Left lung (tissue), 4 donors: ENCODE measurements at regions not wholly inside any gene's neighbourhood (a gene's known extent, or its start where the extent isn't known, plus 50 kb on each side); places are given as distances from the start of the nearest gene placed in this dataset.

Source experiments
- ATAC-seq: fragments of 200-7000 bp; cut with Tn5 transposase; one replicate; pipeline ENCODE4 v1.9.1; 2020; ENCODE audit warnings: moderate library complexity
- DNase-seq, 4 donors: peaks; one replicate each; pipeline ENCODE4 v3.0.0-alpha.2; 2013 to 2020
- H3K27ac ChIP-seq, 2 donors: fragments of 200-600 bp; sonication (generic) in 1 of 2; one replicate each; pipeline versions ENCODE4 v1.5.0 to v1.8.0; 2020 to 2021
- H3K27me3 ChIP-seq, 2 donors: fragments of 200-600 bp; sonication (generic) in 1 of 2; one replicate each; pipeline versions ENCODE4 v1.5.0 to v1.8.0; 2020 to 2021
- H3K36me3 ChIP-seq, 2 donors: fragments of 200-600 bp; sonication (generic) in 1 of 2; one replicate each; pipeline versions ENCODE4 v1.5.0 to v1.8.0; 2020 to 2021
- H3K4me1 ChIP-seq, 2 donors: fragments of 200-600 bp; one replicate each; pipeline ENCODE4 v1.8.0; 2021
- H3K4me3 ChIP-seq, 2 donors: fragments of 200-600 bp; sonication (generic) in 1 of 2; one replicate each; pipeline versions ENCODE4 v1.5.0 to v1.8.0; 2020 to 2021; ENCODE audit warnings: mild to moderate bottlenecking in 1 of 2
- H3K9me3 ChIP-seq, 2 donors: fragments of 200-600 bp; sonication (generic) in 1 of 2; one replicate each; pipeline versions ENCODE4 v1.5.0 to v1.8.0; 2020 to 2021
- intact Hi-C, 2 donors: fragments of 100-400 bp; cut with DNase I; formaldehyde crosslinking; loops; one replicate each; pipeline versions ENCODE4 v1.11.2 to v1.14.2; 2022
- TF ChIP-seq, protein P1 (sequence below), 2 donors: fragments of 200-600 bp; sonication (generic) in 1 of 2; IDR thresholded peaks; one replicate each; pipeline versions ENCODE4 v1.5.0 to v1.8.0; 2021; ENCODE audit warnings: antibody characterized with exemption in 2 of 2
- donor health status: DM: no; HTN: yes; CAD: no.
- donor health status: DM: no; HTN: no; CAD: no.

DNA sequence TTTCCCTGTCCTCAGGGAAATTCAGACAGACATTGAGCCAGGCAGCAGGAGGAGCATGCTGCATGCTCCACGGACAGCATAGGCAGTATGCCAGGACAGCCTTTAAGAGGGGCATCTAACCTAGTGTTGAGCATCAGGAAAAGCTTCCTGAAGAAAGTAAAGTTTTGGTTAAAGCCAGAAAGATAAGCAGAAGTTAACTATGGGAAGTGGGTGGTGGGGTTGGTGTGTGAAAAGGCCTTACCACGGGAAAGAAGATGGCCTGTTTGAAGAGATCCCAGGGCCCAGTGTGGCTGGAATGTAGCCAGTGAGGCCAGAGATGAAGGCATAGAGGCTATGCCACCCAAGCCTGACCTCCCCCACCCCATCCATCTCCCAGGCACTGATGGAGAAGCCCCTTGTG is 102.4 kb upstream of the PLXNA4 start:
- intact Hi-C loops: no loop called here
- DNase-seq (no peak), ATAC-seq (no peak)
- Histone ChIP-seq H3K36me3 (no peaks in the 10 kb centered on the region), H3K4me1 (no peaks in the 10 kb centered on the region), H3K27ac (no peak overlapping the region), H3K27me3 (no peaks in the 10 kb centered on the region), H3K4me3 (no peak overlapping the region), H3K9me3 (no peaks in the 10 kb centered on the region)
- TF ChIP-seq, protein P1, sequence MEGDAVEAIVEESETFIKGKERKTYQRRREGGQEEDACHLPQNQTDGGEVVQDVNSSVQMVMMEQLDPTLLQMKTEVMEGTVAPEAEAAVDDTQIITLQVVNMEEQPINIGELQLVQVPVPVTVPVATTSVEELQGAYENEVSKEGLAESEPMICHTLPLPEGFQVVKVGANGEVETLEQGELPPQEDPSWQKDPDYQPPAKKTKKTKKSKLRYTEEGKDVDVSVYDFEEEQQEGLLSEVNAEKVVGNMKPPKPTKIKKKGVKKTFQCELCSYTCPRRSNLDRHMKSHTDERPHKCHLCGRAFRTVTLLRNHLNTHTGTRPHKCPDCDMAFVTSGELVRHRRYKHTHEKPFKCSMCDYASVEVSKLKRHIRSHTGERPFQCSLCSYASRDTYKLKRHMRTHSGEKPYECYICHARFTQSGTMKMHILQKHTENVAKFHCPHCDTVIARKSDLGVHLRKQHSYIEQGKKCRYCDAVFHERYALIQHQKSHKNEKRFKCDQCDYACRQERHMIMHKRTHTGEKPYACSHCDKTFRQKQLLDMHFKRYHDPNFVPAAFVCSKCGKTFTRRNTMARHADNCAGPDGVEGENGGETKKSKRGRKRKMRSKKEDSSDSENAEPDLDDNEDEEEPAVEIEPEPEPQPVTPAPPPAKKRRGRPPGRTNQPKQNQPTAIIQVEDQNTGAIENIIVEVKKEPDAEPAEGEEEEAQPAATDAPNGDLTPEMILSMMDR (IDR thresholded peaks at IDR 0.05): no peak

DNA sequence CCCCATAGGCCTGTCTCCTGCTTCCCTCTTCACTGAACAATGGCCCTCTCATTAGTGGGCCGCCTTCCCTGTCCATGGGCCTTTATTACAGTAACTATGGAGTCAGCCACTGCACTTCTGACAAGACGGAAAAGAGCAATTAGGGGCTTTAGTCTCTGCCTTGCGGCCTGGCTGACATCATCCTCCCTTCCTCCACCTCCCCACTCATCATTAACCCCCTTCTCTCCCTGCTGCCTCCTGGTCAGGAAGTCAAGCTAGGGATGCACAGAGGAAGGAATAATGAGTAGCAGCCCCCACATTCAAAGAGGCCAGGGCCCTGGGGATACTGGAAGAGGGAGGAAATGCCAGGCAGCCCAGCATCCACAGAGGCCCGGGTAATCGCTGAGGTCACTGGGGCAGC is 101.6 kb upstream of the PLXNA4 start:
- Histone ChIP-seq H3K9me3 (no peaks in the 10 kb centered on the region), H3K27ac (no peak overlapping the region), H3K4me1 (no peaks in the 10 kb centered on the region), H3K27me3 (no peaks in the 10 kb centered on the region), H3K4me3 (no peak overlapping the region), H3K36me3 (no peaks in the 10 kb centered on the region)
- TF ChIP-seq, protein P1 (IDR thresholded peaks at IDR 0.05): no peak
- ATAC-seq: no peak
- no peak for DNase-seq
- intact Hi-C loops: no loop called here

DNA sequence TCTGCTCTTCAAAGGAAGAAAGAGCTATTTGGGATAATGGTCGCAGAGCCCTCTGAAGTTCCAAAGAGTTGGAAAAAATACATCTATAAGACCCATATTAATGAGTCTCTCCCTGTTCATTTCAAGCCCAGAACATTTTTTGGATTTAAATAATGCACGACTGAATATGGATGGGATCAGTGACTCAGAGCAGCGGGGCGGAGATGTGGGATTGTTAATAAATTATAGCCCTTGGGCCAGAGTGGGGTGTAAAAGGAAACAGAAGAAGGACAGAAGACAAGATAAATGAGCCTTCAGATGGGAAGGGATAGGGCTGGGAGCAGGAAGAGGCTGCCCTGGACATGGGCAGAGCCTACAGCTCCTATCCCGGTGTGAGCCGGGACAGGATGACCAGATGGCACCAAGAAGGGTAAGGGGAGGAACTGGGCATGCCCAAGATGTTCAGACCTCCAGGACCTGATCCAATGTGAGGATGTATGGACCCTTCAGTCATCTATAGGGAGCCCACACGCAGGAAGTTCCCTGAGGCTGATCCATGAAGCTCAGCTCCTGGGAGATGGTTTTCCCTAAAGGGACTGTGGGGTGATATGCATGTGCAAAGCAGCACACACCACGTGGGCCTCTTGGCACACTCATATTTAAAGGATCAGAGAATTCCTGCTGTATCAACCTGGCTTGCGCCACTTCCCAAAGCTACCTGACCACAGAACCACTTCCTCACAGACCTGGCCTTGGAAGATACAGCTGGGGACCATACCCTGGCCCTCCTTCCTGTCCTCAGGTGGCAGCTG is 96.1 kb upstream of the PLXNA4 start:
- intact Hi-C loops: no loop called here

DNA sequence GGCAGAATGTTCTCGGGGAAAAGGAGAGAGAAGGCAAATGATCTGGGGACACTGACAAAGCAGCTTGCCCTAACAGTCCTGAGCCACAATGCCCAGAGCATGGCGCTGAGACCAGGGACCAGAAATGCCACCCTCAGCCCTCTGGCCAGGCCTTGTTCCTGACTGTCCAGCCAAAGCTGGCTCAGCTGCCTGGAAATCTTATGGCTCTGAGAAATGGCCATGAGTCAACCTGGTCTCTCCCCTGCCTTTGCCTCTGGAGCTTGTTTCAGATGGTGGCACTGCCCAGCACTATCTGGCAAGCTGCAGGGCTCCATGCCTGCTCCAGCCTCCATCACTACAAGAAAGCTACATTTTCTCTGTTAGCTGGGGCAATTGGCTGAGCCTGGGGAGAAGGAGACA is 90.5 kb upstream of the PLXNA4 start:
- no peaks in the 10 kb centered on the region for H3K27me3 ChIP-seq
- intact Hi-C loops: no loop called here
- no peaks in the 10 kb centered on the region for H3K36me3 ChIP-seq
- no peaks in the 10 kb centered on the region for H3K9me3 ChIP-seq
- TF ChIP-seq, protein P1 (IDR thresholded peaks at IDR 0.05): no peak
- DNase-seq: no peak
- H3K4me3 ChIP-seq: no peak overlapping the region
- H3K27ac ChIP-seq: no peak overlapping the region
- no peaks in the 10 kb centered on the region for H3K4me1 ChIP-seq
- no peak for ATAC-seq

More for the DNA sequence above, 96.1 kb upstream of the PLXNA4 start:
- ATAC-seq (no peak), DNase-seq (no peak)
- H3K27me3 ChIP-seq: no peaks in the 10 kb centered on the region
- H3K4me3 ChIP-seq: no peak overlapping the region
- no peak overlapping the region for H3K27ac ChIP-seq
- H3K36me3 ChIP-seq: no peaks in the 10 kb centered on the region
- no peaks in the 10 kb centered on the region for H3K4me1 ChIP-seq
- no peaks in the 10 kb centered on the region for H3K9me3 ChIP-seq
- TF ChIP-seq, protein P1 (IDR thresholded peaks at IDR 0.05): no peak

DNA sequence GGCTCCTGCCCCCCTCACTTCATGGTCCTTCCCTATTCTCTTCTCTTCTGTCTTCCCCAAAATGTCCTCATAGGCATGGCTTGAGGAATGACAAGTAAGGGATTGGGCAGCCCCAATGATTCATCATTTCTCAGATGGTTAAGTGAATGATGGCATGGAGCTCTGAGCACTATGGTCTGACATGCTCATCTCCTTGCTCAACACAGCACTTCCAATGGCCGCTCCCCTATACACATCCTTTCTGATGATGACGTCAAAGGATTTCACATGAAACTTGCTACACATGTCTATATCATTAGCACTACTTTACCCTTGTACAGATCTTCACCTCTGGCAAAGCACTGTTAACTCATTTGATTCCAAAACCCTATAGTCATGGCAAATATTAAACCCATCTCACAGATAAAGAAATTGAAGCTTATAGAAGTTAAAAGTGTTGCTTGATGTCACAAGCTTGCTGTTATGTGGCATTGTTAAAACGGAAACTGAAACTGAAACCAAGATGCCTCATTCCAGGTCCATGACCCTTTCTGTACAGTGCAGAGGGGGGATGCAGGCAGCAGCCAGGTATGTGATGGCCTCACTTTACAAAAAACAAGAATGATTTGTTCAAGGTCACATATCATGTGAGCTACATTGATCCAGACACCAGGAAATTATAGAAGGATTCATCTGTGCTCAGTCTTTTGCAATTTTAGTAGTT is 90.0 kb upstream of the PLXNA4 start:
- Histone ChIP-seq H3K4me1 (no peaks in the 10 kb centered on the region), H3K4me3 (no peak overlapping the region), H3K27me3 (no peaks in the 10 kb centered on the region), H3K27ac (no peak overlapping the region), H3K9me3 (no peaks in the 10 kb centered on the region), H3K36me3 (no peaks in the 10 kb centered on the region)
- TF ChIP-seq, protein P1 (IDR thresholded peaks at IDR 0.05): no peak
- ATAC-seq (no peak), DNase-seq (no peak)
- intact Hi-C loops: no loop called here
